ENCODE measurements at regions not wholly inside any gene's neighbourhood (a gene's known extent, or its start where the extent isn't known, plus 50 kb on each side); places are given as distances from the start of the nearest gene placed in this dataset.
"Not testable (repeated sequence)": the region's sequence is repeated elsewhere in the genome, so short reads cannot be mapped to it uniquely, and the experiment has no call there.

DNA sequence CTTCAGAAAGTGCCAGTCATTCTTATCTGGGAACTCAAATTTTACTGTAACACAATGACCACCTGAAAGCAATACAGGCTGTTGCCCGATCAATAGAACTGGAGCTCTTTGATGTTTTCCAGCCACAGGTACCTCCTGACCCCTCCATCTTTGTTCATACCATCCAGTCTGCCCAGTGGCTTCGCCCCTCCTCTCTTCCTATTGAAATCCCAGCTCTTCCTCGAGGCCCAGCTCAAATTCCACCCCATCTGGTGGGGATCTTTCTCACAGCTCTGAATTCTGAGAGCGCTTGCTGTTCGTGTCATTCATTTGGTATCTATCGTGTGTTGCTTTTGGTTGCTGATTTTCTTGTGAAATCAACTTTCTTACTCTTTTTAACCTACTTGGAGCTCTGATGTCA lies 87.9 kb upstream of the CNKSR3 start:
- intact Hi-C loops (cut with micrococcal nuclease) = no loop called here

DNA sequence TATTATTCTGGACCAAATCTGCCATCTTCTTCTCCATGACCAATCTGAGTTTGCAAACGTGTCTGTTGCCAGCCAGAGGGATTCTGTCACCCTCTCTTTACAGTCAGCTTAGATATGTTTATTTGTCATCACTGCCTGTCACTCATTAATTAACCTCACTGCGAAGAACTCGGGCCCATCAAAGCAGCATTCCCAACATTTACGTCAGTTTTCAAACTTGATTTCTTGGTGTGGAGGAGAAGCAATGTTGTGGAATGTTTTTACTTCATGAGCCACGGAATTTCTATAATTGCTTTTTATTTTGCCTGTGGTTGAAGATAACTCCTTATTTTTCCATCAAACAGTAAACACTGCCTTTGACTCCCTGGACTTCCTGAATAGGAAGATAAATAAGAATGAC lies 91.8 kb upstream of the CNKSR3 start:
- intact Hi-C loops (cut with micrococcal nuclease) = no loop called here

DNA sequence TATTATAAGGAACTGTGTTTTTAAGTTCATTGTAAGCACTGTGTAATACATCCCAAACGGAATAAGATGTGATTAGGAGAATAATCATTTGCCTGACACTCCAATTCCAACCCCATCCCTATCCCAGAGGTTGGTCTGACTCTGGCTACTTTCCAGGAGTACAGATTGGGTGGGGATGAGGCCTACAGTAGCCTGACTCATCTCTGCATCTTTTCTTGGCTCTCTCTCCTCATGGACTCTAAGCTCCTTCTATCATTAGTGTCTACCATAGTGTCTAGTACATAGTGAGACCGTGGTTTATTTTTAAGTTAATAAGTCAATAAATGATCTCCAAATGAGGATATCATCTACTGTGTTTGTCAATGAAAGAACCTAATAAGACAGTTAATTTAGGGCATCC lies 92.2 kb upstream of the CNKSR3 start:
- intact Hi-C loops (cut with micrococcal nuclease) = no loop called here

DNA sequence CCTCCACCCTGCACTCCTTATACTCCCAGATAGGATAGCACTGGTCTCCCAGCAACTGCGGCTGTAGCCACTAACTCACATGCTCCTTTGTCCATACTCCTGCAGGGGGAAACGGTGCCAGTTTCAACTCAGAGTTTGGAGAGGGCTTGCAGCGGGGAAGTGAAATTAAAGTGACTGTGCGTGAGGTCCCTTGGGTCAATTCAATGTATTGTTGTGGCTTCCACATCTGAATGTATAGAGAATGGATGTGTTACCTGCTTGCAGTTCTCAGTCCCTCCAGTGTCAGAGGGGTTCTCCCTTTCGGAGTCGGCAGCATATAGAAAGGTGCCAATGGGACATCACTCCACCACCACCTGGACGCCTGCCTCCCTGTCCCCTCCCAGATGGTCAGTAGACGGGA lies 93.6 kb upstream of the CNKSR3 start:
- intact Hi-C loops (cut with micrococcal nuclease) = no loop called here

DNA sequence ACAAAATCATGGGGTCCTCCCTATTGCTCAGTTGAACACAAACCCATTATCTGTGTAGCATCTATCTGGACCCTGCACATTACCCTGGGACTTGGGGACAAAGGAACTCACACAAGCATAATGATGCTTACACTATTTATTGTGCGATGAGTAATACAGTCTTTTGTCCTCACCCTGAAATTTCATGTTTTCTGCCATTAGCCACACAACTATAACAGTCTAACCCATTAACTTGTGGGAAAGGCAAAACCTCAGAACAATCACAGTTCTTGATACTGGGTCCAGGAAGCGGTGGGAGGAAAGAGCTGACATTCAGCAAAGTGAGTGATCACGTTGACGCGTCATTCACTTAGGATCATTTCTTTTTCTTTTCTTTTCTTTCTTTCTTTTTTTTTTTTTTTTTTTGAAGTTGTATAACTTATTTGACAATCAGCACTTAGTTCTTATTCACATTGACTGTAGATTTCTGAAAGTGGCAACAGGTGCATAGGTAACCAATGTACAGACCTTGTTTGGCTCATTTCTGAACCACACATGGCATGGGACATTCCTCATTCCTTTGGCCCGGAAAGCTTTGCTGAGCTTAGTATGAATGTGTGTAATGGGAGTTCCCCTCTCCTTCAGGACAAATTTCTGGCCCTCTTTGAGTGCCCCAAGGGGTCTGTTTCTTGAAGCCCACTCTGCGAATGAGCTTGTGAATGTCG lies 94.8 kb upstream of the CNKSR3 start:
- intact Hi-C loops (cut with micrococcal nuclease) = no loop called here

DNA sequence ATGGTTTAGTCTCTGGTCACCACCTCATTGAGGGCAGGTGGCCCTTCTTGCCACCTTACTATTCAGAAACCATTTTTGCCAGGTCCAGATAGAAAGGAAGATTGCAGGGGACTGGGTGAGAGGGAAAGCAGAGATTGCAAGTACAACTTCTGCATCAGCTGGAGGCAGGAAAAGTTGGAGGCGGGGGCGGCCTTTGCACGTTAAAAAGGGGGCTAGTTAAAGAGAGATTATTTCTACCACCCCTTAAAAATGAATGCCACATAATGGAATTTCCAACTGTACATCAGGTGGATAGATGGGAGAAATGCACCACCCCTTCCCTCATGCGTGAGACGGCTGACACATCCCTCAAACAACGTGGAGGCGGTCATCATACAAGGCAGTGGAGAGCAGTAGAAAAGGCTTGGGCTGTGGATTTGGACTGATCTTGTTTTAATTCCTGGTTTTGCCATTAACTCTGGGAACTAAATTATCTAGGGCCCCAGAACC lies 95.4 kb upstream of the CNKSR3 start:
- intact Hi-C loops (cut with micrococcal nuclease) = no loop called here

DNA sequence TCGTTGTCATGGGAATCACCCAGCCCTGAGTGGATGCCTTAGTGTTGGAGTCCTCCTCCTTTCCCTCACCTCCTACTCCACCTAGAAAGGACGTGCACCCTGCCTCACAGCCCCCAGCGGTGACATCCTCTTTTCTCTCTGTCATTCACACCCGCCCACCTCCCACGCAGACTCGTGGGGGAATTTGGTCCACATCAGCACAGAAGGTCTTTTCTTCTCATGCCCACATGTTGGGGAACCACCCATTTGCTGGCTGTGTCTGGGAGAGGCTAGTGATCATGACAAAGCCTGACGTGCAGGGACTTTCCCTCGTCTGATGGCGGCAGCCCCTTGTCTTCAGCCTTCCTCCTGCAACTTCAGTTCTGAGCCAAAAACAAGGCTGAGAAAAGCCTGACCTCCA lies 96.0 kb upstream of the CNKSR3 start:
- intact Hi-C loops (cut with micrococcal nuclease) = no loop called here

DNA sequence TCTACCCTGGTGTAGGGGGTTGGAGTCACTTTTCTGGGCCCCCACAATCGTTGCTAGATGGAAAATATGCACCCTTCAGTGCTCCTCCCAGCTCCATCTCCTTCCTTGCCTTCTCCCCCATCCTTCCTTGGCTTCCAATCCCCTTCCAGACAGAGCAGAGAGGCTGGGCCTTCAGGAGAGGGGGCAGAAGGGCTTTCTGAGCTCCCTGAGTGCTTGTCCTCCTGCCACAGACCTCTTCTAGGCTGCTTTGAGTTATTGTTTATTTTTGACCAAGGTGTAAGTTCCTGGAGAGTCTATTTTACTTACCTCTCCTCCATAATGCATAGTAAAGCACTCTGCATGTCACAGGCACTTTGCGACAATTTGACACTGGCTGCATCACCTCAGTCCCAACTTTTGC lies 96.4 kb upstream of the CNKSR3 start:
- intact Hi-C loops (cut with micrococcal nuclease) = no loop called here

DNA sequence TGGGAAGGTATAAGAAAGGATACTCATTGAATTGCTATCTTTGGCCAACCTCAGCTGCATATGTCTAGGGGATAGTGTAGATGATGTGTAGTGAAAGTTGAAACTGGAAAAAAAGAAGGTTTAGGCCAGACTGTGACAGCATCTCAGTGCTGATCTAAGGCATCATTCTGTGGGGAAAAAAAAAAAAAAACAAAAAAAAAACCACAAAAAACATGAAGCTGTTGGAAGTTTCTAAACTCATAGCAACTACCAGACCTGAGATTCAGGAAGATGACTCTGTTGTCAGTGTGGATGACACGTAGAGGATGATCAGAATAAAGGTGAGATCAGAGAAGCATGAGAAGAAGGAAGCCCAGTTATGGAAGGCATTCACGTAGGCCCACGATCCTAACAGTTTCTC lies 100.8 kb upstream of the CNKSR3 start:
- intact Hi-C loops (cut with micrococcal nuclease) = no loop called here

DNA sequence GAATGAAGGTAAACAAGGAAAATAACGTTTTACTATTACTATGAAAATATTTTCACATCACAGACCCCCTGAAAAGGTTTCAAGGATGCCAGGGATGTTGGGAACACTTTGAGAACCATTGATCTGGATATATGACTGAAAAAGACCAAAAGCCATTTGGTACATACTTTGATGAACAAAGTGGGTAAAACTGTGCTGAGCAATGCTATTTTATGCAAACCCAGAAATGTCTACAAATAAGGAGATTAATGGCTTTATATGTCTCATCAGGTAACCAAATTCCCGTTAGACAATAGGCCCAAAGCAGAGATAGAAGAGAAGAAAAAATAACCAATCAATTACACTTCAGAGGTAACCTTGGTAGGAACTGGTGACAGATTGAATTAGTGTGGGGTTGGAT lies 101.4 kb upstream of the CNKSR3 start:
- intact Hi-C loops (cut with micrococcal nuclease) = no loop called here

DNA sequence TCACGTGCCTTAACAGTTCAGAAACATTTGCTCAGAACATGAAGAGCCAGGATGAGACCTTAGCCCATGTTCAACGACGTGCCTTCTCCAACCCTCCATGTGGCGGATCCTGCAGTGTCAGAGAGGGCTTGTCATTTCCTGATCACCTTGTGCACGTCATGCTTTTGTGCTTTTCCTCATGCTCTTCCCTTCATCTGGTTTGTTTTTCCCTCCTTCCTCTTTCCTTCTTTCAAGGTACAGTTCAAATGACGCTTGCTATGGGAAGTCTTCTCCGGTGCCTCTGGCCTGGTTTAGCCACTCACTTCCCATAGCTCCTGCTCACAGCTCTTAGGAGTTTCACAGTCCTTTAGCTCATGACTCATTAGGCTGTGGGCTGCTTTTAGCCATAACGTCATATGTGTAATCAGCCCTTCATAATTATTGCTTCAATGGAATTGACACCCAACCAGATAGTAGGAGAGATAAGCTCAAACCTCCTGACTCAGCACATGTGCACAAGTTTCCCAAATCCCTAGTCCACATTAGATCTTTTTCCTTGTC lies 102.7 kb upstream of the CNKSR3 start:
- intact Hi-C loops (cut with micrococcal nuclease) = no loop called here

DNA sequence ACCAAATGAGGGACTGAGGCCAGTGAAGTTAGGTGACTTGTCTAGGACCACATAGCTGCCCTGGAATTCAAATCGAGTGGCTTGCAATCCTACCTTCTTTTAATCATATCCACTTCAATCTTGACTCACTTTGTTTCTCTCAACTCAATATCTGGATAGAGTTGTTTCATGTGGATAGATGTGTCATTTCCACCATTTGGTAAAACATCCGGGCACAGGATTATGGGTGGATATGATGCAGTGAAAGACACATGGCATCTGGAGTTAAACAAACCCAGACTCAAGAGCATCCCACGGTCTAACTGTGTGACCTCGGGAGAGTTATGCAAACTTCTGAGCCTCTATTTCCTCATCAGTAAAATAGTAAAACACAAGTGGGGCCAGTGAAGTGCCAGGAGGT lies 103.6 kb upstream of the CNKSR3 start:
- intact Hi-C loops (cut with micrococcal nuclease) = no loop called here

DNA sequence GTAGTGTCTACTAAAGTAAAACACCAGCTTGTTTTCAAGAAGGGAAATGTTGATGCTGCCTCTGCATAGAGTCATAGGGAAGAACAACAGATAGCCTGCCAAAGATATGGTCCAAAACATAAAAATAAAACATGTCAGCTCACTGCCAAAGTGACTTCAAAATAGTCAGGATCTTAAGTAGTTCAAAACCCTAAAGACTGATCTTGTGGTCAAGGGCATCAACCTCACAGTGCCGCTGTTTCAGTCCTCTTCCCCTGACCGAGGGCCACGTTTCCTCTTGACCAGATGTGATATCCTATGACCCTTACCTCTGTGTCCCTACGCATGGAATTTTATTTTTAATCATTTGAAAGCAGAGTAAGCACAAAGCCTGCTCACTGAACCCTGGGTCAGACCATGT lies 104.2 kb upstream of the CNKSR3 start:
- intact Hi-C loops (cut with micrococcal nuclease) = no loop called here

DNA sequence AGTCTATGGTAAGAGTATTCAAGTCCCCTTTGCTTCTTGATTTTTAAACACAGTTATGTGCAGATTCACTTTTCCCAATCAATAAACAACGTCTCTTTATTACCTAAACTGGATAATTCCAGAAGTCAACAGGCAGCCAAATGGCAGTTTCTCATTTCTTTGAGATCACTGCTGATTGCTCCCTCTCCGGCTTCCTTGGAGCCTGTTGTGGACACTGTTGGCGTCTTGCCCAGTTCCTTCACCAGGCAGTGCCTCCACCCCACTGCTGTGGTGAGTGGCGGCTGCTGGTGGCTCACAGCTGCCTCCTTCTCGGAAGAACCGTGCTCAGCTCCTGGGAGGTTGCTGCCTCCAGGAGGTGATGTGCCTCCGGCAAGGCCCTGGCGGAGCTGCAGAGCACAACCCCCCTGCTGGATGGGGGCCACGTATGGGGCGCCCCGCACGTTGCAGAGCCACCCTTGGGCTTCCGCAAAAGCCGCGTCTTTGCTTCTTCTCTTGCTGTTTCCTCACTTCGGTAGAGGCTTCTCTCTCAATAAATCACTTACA lies 105.1 kb upstream of the CNKSR3 start:
- intact Hi-C loops (cut with micrococcal nuclease) = no loop called here

DNA sequence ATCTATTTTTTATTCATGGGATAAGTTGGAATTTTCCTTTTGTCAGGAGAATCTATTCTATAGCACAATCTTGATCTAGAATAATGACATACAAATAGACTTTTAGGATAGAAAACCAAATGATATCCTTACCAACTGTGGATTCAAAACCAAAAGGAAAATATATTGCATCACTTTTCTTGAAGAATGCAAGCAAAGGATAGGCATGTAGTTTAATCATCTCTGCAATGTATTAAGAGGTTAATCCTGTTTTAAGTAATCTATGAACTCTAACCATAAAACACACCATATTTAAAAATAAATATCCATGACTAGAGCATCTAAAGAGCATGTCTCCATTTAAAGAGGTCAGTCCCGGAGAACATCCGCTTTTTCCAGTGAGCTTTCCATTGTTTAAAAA lies 106.7 kb upstream of the CNKSR3 start:
- intact Hi-C loops (cut with micrococcal nuclease) = no loop called here

DNA sequence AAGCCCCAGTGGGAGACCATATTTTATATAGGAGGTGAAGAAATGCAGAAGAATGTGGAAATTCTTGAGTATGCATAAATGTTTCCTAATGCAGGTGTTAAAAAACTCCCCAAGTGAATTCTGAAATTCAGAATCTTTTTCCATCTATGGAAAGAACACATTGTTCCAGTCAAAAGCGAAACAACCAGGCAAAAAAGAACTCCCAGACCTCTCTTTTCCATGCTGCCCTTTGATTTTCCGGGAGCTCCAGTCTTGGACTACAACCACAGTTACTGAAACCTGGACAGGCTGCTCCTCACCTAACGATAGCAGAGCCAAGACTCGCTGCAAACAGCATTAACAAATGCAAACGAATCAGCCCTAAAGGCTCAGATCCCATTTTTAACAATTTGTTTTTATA lies 108.7 kb upstream of the CNKSR3 start:
- intact Hi-C loops (cut with micrococcal nuclease) = no loop called here

DNA sequence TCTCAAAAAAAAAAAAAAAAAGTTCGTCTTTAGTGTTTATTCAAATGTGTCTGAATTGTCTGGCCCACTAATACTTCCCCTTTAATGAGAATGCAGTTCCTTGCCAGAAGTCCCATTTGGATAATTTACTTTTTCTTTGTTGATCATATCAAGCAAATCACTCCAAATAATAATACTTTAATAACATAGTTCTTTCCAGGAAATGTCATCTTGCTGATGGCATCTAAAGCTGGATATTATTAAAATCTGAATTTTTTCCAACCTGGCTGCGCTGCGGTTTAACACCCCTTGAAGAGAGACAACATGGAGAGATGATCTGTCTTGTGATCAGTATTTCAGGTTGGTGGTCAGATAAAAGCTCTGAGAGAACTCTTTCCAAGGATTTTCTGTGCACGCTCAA lies 111.2 kb upstream of the CNKSR3 start:
- intact Hi-C loops (cut with micrococcal nuclease) = no loop called here

DNA sequence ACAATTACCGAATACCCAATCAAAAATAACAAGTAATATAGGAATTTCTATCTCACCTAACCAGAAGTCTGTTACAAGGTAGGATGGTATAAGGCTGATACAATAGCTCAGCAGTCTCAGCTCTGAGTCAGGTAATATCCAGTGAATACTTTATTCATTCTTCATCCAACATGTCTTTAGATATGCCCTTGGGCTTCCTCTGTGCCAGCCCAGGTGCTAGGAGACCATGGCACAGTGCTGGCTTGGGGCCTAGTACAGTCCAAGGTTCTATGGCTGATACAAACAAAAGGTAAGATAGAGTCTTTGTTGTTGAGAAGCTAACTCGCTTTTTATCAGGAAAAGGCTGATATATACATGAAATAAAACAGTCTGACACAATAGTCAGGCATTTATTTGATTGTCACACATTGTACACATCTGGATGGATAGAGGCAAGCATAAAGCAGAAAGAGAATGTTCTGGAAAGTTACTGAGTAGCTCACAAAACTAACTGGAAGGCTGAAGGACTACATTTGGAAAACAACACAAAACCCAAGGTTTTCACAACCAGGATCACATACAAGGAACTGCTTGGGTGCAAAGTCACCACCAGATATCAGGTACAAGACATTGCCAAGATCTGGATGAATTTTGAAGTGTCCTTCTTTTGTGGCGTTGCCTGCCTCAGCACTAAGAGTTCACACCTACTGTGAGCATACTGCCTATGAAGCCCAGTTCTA lies 110.4 kb upstream of the SCAF8 start:
- intact Hi-C loops (cut with micrococcal nuclease) = no loop called here

DNA sequence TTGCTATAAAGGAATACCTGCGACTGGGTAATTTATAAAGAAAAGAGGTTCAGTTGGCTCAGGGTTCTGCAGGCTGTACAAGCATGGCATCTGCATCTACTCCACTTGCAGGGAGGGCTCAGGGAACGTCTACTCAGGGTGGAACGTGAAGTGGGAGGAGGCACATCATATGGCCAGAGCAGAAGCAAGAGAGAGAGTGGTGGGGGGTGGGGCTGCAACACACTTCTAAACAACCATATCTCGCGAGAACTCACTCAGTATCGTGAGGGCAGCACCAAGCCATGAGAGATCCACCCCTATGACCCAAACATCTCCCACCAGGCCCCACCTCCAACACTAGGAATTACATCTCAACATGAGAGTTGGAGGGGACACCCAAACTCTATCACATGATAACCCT lies 109.8 kb upstream of the SCAF8 start:
- intact Hi-C loops (cut with micrococcal nuclease) = no loop called here

DNA sequence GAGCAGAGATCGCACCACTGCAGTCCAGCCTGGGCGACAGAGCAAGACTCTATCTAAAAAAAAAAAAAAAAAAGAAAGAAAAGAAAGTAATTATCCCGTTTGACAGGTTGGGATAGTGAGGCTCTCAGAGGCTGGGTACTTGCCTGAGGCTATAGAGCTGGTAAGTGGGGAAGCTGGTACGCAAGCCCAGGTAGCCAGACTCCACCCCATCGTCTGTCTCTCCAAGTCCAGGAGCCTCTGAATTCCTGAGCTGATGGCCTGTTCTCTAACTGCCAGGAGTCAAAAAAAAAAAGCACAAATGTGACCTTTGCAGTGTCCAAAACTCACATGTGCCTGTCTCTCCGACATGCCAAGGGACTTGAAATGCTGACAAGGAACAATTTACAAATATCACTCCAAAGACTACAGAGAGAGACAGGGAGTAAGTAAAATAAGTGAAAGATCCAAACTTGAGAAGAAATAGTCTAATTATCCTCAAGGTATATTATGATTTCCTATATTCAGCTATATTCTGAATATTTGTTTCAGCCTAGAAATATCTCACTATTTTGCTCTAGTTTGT lies 109.1 kb upstream of the SCAF8 start:
- intact Hi-C loops (cut with micrococcal nuclease) = no loop called here

DNA sequence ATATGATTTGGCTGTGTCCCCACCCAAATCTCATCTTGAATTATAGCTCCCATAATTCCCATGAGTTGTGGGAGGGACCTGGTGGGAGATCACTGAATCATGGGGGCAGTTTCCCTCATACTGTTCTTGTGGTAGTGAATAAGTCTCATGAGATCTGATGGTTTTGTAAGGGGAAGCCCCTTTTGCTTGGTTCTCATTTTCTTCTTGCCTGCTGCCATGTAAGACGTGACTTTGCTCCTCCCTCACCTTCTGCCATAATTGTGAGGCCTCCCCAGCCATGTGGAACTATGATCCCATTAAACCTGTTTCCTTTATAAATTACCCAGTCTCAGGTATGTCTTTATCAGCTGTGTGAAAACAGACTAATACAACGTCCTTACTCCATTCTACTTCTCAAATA lies 108.5 kb upstream of the SCAF8 start:
- intact Hi-C loops (cut with micrococcal nuclease) = not testable (repeated sequence)

DNA sequence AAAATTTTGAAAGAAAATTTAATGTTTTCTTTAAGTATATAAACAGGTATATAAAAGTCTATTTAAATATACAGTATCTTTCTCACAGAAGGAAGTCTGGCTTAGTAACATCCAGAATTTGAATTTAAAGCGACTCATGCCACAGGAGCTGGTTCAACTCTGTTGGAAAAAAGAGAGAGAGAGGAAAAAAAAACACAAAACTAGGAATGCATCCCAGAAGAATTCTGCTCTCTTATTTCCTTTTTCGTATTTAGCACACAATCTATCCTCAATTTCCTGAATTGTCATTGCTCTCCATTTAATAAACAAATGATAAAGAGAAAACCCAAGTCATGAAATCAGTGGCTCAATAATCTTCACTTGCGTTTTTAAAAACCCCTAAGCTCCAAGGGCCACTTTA lies 107.5 kb upstream of the SCAF8 start:
- intact Hi-C loops (cut with micrococcal nuclease) = no loop called here
